ENCODE measurements at regions not wholly inside any gene's neighbourhood (a gene's known extent, or its start where the extent isn't known, plus 50 kb on each side); places are given as distances from the start of the nearest gene placed in this dataset.

DNA sequence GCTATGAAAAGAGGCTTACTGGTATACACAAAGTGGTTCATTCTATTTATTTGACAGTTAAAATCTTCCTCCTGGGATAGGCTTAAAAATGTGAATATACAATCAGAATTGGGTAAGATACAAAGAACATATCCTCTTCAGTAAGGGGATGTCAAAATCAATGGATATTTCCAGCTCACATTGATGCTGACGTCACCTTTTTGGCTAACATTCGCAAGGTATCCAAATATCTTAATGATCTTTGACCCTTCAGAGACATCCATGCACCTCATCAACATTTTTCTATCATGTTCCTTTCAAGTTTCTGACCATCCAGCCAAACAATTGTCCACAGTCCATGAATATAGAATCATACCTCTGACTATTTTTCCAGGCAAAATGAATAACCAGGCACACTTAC is 697.3 kb downstream of the NR2F2 start:
- Mint-ChIP-seq H3K9me3 (peaks cover 0 to 13% (median 6%) of the 10 kb centered on the region in 7 donors), H3K4me1 (no peaks in the 10 kb centered on the region), H3K36me3 (no peaks in the 10 kb centered on the region), H3K4me3 (no peak overlapping the region), H3K27ac (no peak overlapping the region), H3K27me3 (no peaks in the 10 kb centered on the region)
- ATAC-seq (ENCODE audit: low read depth in 2 of 2), result no peak
- no peak for DNase-seq

DNA sequence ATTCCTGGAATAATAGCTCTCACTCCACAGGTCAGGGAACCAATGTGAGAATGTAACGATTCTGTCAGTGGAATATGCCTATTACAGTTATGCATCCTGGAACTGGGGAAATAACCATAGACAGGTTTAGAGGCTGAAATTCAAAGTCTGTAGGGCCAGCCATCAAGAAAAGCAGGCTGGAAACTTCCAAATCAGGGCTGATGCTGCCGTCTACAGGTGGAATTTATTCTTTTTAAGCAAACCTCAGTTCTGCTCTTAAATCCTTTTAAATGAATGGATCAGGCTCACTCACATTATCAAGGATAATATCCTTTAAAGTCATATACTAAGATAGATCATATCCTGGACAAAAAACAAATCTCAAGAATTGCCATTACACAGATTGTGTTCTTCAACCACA is 699.8 kb downstream of the NR2F2 start:
- DNase-seq, result no peak
- Mint-ChIP-seq H3K4me3 (no peak overlapping the region), H3K9me3 (peaks cover 0 to 11% (median 7%) of the 10 kb centered on the region in 7 donors), H3K36me3 (no peaks in the 10 kb centered on the region), H3K27me3 (no peaks in the 10 kb centered on the region), H3K27ac (no peak overlapping the region), H3K4me1 (no peaks in the 10 kb centered on the region)
- no peak for ATAC-seq (ENCODE audit: low read depth in 2 of 2)

DNA sequence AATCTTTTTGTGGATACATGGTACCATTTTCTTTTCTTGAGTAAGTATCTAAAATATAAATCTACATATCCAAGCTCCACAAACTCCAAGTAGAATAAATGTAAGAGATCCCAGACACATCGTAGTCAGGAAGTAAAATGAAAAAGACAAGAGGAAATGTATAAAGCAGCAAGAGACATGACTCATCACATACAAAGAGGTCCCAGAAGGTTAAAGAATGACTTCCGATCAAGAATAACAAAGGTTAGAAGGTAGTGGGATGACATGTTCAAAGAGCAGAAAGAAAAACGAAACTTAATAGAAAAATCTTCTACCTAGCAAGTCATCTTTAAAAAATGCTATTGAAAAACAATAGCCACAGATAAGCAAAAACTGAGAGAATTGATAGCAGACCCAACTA is 705.8 kb downstream of the NR2F2 start:
- no peak overlapping the region for H3K4me3 Mint-ChIP-seq
- no peaks in the 10 kb centered on the region for H3K27me3 Mint-ChIP-seq
- H3K27ac Mint-ChIP-seq, result no peak overlapping the region
- no peaks in the 10 kb centered on the region for H3K36me3 Mint-ChIP-seq
- H3K4me1 Mint-ChIP-seq, result no peaks in the 10 kb centered on the region
- H3K9me3 Mint-ChIP-seq, result peaks cover 0 to 12% (median 4%) of the 10 kb centered on the region in 7 donors
- DNase-seq, result no peak
- no peak for ATAC-seq (ENCODE audit: low read depth in 2 of 2)

DNA sequence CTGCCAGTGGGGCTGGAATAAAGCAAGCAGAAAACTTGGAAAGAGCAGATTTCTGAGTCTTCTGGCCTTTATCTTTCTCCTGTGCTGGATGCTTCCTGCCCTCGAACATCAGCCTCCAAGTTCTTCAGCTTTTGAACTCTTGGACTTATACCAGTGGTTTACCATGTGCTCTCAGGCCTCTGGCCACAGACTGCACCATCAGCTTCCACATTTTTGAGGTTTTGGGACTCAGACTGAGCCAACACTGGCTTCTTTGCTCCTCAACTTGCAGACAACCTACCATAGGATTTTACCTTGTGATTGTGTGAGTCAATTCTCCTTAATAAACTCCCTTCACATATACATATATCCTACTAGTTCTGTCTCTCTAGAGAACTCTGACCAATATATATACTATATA is 706.6 kb downstream of the NR2F2 start:
- Mint-ChIP-seq H3K27ac (no peak overlapping the region), H3K9me3 (peaks cover 0 to 12% (median 4%) of the 10 kb centered on the region in 7 donors), H3K4me3 (no peak overlapping the region), H3K4me1 (no peaks in the 10 kb centered on the region), H3K36me3 (no peaks in the 10 kb centered on the region), H3K27me3 (no peaks in the 10 kb centered on the region)
- DNase-seq (no peak), ATAC-seq (ENCODE audit: low read depth in 2 of 2) (no peak)

DNA sequence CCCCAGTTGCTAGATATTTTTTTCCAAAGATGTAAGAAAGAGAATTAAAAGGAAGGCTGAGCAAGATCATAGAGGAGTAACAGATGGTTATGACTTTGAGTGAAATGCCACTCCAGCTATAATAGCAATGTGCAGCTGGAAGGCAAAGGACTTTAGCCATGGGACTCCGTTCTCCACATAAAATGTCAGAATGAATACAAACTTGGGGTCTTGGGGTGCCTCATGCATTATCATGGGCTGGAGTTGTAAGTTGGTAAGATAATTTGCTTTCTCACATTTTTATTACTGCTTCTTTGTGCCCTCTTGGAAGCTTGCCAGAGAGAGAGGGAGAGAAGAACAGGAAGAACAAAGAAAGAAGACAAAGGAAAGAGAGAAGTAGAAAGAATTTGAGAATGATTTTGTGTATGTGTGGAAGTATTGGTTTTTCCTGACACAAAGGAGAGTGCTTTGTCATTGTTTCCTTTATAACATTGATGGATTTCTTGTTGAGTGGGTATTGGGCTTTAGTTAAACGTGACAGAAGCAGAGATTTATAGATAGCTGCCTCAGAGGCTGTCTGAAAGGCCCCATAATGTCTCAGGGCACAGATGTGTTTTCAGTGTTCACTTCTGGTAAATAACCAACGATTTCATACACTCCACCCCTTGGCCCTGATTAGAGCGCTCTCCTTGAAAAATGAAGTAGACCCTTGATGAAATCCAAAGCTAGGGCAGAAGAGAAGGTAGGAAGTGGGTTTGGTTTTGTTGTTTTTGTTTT is 715.3 kb downstream of the NR2F2 start:
- H3K36me3 Mint-ChIP-seq, result no peaks in the 10 kb centered on the region
- H3K4me3 Mint-ChIP-seq, result no peak overlapping the region
- H3K27ac Mint-ChIP-seq, result no peak overlapping the region
- H3K4me1 Mint-ChIP-seq, result no peaks in the 10 kb centered on the region
- H3K27me3 Mint-ChIP-seq, result no peaks in the 10 kb centered on the region
- ATAC-seq (ENCODE audit: low read depth in 2 of 2) (no peak), DNase-seq (no peak)
- peaks cover 0 to 6% (median 5%) of the 10 kb centered on the region in 7 donors for H3K9me3 Mint-ChIP-seq

DNA sequence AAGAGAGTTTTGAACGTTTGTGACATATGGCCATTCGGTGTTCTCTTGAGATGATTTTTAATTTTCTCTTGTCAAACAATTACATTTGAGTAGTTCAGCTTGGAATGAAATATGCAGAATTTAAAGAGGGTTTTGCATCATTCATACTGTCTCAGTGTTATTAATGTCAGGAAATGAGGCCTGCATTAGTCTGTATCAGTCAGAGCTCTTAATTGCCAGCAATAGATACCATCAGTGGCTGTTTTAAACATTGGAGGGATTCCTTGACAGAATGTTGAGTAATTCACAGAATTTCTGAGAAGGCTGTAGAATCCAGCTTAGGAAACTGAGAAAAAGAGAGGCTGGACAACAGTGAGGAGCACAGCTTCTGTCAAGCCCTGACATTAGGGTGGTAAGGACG is 722.0 kb downstream of the NR2F2 start:
- Mint-ChIP-seq H3K4me3 (no peak overlapping the region), H3K36me3 (no peaks in the 10 kb centered on the region), H3K9me3 (peaks cover 0 to 8% (median 5%) of the 10 kb centered on the region in 7 donors), H3K4me1 (no peaks in the 10 kb centered on the region), H3K27me3 (no peaks in the 10 kb centered on the region), H3K27ac (no peak overlapping the region)
- ATAC-seq (ENCODE audit: low read depth in 2 of 2) (no peak), DNase-seq (no peak)

DNA sequence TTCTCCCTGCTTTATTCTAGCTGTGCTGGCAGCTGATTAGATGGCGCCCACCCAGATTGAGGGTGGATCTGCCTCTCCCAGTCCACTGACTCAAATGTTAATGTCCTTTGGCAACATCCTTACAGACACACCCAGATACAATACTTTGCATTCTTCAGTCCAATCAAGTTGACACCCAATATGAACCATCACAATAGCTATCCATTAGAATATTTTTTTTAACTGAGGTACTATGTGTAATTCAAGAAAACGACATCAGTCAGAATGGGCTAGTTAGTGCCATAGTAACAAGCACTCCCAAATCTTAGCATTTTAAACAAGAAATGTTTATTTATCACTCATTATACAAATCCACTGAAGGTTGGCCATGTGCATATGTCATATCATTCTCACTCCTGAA is 723.1 kb downstream of the NR2F2 start:
- DNase-seq (no peak), ATAC-seq (ENCODE audit: low read depth in 2 of 2) (no peak)
- H3K27me3 Mint-ChIP-seq, result no peaks in the 10 kb centered on the region
- peaks cover 0 to 8% (median 5%) of the 10 kb centered on the region in 7 donors for H3K9me3 Mint-ChIP-seq
- no peaks in the 10 kb centered on the region for H3K4me1 Mint-ChIP-seq
- H3K4me3 Mint-ChIP-seq, result no peak overlapping the region
- H3K27ac Mint-ChIP-seq, result no peak overlapping the region
- H3K36me3 Mint-ChIP-seq, result no peaks in the 10 kb centered on the region

DNA sequence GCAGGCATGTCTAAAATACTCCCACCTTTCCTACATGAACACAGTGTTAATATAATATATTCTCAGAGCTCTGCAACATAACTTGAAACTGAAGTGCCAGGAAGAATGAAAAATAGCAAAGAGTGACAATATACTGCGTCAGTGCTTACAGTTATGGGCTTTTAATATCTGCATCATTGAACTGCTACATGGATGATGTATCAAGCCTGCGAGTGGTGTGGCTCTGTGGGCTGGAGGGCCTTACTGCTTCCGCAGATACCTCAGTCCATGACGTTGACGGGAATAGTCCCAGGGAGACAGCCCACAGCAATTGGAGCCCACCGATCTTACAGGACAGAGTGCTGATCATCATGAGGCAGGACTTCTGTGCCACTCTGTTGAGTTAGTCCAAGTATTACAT is 727.0 kb downstream of the NR2F2 start:
- Mint-ChIP-seq H3K36me3 (no peaks in the 10 kb centered on the region), H3K4me1 (no peaks in the 10 kb centered on the region), H3K4me3 (no peak overlapping the region), H3K27me3 (no peaks in the 10 kb centered on the region), H3K9me3 (peaks cover 0 to 3% (median 0%) of the 10 kb centered on the region in 7 donors), H3K27ac (no peak overlapping the region)
- DNase-seq, result no peak
- no peak for ATAC-seq (ENCODE audit: low read depth in 2 of 2)

DNA sequence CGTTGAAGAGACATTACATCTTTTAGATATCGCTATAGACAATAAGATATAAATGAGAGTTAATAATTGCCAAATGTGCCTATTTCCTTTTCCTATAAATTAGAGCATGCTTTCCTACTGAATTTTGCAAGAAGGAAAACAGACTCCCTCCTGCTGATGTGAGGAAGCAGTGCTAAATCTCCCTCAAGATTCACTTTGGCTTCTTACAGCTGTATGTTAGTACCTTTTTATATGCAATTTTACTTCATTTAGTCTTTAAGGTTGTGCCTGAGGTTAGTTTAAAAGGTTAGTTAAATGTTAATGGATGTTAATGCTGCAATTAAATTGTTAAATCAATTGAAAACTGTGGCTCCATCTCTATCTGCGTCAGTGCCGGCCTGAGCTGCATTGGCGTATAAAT is 728.8 kb downstream of the NR2F2 start:
- Mint-ChIP-seq H3K27me3 (no peaks in the 10 kb centered on the region), H3K4me1 (no peaks in the 10 kb centered on the region), H3K4me3 (no peak overlapping the region), H3K9me3 (peaks cover 0 to 4% (median 0%) of the 10 kb centered on the region in 7 donors), H3K27ac (no peak overlapping the region), H3K36me3 (no peaks in the 10 kb centered on the region)
- no peak for ATAC-seq (ENCODE audit: low read depth in 2 of 2)
- no peak for DNase-seq

DNA sequence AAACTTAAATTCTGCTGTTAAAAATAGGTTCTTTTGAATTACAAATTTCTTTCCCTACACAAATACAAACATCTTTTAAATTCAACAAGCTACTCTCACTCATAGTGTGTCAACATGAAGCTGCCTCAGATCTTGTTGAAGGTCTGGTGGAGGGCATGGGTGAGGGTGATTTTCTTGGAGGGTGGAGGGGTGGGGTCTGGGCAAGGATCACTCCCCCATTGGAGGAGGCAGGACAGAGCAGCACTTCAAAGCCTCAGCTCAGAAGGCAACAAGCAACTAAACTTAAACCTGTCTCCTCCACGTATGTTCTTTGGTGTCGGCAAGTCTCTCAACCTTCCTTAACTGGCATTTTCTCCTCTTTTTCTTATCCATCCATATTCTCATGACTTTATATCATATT is 730.9 kb downstream of the NR2F2 start:
- Mint-ChIP-seq H3K27ac (no peak overlapping the region), H3K4me1 (no peaks in the 10 kb centered on the region), H3K9me3 (peaks cover 0 to 13% (median 4%) of the 10 kb centered on the region in 7 donors), H3K27me3 (no peaks in the 10 kb centered on the region), H3K36me3 (no peaks in the 10 kb centered on the region), H3K4me3 (no peak overlapping the region)
- ATAC-seq (ENCODE audit: low read depth in 2 of 2), result no peak
- DNase-seq, result no peak

DNA sequence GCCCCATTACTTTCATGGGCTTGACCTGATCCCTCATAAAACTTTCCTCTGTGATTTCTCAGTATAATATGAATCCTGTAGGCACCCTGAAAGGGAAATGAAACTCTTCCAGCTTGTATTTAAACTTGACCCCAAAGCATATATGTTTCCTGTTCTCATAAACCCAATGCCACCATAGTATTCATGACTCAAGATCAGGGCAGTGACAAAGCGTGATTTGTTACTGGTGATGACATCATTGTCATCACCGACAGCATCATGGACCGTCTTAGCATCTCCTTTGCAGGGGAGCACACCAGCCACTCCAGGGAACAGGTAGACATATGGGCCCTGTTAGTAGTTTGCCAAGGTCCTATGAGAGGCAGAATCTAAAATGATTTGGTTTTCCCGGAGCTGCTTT is 741.2 kb downstream of the NR2F2 start:
- ATAC-seq (ENCODE audit: low read depth in 2 of 2), result no peak

DNA sequence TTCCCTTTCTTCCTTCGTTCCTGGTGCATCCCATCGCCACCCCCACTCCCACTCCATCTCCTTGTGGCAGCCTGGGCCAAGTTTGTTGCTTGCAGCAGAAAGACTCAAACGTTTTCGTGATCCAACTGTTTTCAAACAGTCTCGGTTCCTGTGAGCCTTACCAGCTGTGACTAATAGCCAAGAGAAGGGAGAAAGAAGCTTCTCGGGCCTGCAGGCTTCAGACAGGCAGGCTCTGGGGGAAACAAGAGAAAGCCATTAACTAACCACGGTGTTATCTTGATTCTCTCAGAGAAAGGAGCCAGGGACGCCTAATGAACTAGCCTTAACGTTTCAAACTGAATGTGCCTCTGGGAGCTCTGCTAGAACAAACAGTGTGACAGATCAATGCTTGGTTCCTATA is 742.0 kb downstream of the NR2F2 start:
- no peak for DNase-seq
- peaks cover 3 to 15% (median 9%) of the 10 kb centered on the region in 7 donors for H3K9me3 Mint-ChIP-seq
- H3K36me3 Mint-ChIP-seq, result no peaks in the 10 kb centered on the region
- H3K4me3 Mint-ChIP-seq, result no peak overlapping the region
- H3K4me1 Mint-ChIP-seq, result no peaks in the 10 kb centered on the region
- no peak for ATAC-seq (ENCODE audit: low read depth in 2 of 2)
- no peak overlapping the region for H3K27ac Mint-ChIP-seq
- no peaks in the 10 kb centered on the region for H3K27me3 Mint-ChIP-seq

More for the DNA sequence above, 741.2 kb downstream of the NR2F2 start:
- Mint-ChIP-seq H3K4me1 (no peaks in the 10 kb centered on the region), H3K4me3 (no peak overlapping the region), H3K36me3 (no peaks in the 10 kb centered on the region), H3K9me3 (peaks cover 3 to 15% (median 9%) of the 10 kb centered on the region in 7 donors), H3K27me3 (no peaks in the 10 kb centered on the region), H3K27ac (no peak overlapping the region)
- DNase-seq, result no peak

DNA sequence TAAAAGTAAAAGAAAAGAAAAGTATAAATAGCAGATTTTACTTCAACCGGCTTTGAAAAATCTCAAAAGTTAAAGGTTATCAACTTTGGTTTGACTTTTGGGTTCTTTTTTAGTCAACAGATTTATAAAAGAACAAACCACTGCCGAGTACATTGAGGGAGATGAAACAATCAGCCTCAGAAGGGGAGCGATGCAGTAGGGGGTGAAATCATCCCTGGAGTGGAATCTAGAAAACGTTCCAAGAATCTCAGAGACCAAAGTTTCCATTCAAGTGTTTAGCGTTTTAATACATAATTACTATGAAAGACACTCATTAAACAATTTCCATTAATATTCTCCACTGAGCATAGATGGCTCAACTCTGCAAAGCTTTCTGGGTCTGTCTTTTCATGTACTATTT is 745.5 kb downstream of the NR2F2 start:
- no peaks in the 10 kb centered on the region for H3K27me3 Mint-ChIP-seq
- H3K4me1 Mint-ChIP-seq, result no peaks in the 10 kb centered on the region
- no peak for DNase-seq
- no peak for ATAC-seq (ENCODE audit: low read depth in 2 of 2)
- H3K9me3 Mint-ChIP-seq, result peaks cover 4 to 12% (median 9%) of the 10 kb centered on the region in 7 donors
- no peak overlapping the region for H3K4me3 Mint-ChIP-seq
- no peaks in the 10 kb centered on the region for H3K36me3 Mint-ChIP-seq
- no peak overlapping the region for H3K27ac Mint-ChIP-seq

DNA sequence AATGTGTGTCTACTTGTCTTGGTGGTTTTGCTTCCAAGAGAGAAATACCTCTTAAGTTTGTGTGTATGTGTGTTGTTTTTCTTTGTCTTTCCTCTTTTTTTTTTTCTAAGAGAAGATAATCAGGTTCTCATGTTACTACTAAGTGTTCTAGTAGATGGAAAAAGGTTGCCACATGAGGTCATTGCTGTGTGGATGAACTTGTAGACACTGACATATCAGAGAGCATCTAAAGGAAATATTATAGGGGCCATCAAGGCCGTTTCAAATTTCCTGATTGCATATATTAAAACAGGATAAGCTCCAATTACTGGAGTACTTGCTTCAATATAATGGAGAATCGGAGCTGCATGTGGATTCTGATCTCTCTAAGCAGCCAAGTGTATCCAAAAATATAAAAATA is 747.5 kb downstream of the NR2F2 start:
- Mint-ChIP-seq H3K9me3 (peaks cover 3 to 12% (median 9%) of the 10 kb centered on the region in 7 donors), H3K27ac (no peak overlapping the region), H3K36me3 (no peaks in the 10 kb centered on the region), H3K4me1 (no peaks in the 10 kb centered on the region), H3K4me3 (no peak overlapping the region), H3K27me3 (no peaks in the 10 kb centered on the region)
- ATAC-seq (ENCODE audit: low read depth in 2 of 2), result no peak
- no peak for DNase-seq

DNA sequence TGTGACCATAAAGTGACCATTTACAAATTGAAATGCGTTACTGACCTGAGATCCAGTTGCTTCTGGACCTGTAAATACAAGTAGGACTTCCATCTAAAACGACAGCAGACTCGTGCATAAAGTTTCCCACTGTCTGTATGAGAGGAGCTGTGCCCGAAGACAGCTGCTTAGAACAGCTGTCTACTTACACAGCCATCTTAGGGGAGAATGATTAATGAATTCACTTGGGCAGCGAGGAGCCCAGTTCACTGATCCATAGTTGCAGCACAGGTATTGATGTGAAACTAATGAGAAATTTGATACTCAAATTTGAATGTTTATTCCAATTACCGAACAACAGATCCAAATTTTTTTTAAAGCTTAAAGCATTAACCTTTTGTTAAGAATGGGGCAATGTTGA is 748.1 kb downstream of the NR2F2 start:
- H3K27ac Mint-ChIP-seq, result no peak overlapping the region
- ATAC-seq (ENCODE audit: low read depth in 2 of 2) (no peak), DNase-seq (no peak)
- H3K4me1 Mint-ChIP-seq, result no peaks in the 10 kb centered on the region
- H3K4me3 Mint-ChIP-seq, result no peak overlapping the region
- no peaks in the 10 kb centered on the region for H3K27me3 Mint-ChIP-seq
- H3K36me3 Mint-ChIP-seq, result no peaks in the 10 kb centered on the region
- H3K9me3 Mint-ChIP-seq, result peaks cover 3 to 12% (median 9%) of the 10 kb centered on the region in 7 donors

Data from naive B cell (primary cell).